C4-2B (cell line): ENCODE measurements at regions not wholly inside any gene's neighbourhood (a gene's known extent, or its start where the extent isn't known, plus 50 kb on each side); places are given as distances from the start of the nearest gene placed in this dataset.

Experiments used
- H3K27ac ChIP-seq: fragments of 450-650 bp; 2 replicates; pipeline ENCODE4 v1.5.1; 2017
- ZFX ChIP-seq: fragments of 450-650 bp; IDR thresholded peaks from 2 replicates; pipeline ENCODE4 v1.6.1; 2017
- TF ChIP-seq, protein P1 (sequence below): fragments of 450-650 bp; conservative IDR thresholded peaks from 2 replicates; pipeline ENCODE4 v1.5.1; 2017; ENCODE audit warnings: mild to moderate bottlenecking

DNA sequence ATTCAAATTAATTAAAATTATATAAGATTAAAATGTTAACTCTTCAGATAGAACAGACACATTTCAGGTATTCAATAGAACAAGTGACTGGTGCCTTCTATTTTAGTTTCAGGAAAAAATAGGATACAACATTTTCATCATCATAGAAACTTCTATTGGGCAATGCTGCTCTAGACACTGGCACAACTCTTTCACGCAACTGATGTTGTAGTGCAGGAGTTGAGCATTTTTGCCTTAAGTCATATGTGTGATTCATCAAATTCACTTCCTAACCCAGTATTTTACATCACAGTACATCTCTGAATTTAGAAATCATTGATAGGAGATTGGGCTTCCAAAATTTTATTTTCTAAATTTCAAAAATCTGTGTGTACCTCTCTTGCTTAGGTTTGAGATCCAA lies 215.4 kb upstream of the DIO2 start:
- no peak for TF ChIP-seq ZFX
- TF ChIP-seq, protein P1, sequence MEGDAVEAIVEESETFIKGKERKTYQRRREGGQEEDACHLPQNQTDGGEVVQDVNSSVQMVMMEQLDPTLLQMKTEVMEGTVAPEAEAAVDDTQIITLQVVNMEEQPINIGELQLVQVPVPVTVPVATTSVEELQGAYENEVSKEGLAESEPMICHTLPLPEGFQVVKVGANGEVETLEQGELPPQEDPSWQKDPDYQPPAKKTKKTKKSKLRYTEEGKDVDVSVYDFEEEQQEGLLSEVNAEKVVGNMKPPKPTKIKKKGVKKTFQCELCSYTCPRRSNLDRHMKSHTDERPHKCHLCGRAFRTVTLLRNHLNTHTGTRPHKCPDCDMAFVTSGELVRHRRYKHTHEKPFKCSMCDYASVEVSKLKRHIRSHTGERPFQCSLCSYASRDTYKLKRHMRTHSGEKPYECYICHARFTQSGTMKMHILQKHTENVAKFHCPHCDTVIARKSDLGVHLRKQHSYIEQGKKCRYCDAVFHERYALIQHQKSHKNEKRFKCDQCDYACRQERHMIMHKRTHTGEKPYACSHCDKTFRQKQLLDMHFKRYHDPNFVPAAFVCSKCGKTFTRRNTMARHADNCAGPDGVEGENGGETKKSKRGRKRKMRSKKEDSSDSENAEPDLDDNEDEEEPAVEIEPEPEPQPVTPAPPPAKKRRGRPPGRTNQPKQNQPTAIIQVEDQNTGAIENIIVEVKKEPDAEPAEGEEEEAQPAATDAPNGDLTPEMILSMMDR: no peak
- H3K27ac ChIP-seq: no peak overlapping the region

DNA sequence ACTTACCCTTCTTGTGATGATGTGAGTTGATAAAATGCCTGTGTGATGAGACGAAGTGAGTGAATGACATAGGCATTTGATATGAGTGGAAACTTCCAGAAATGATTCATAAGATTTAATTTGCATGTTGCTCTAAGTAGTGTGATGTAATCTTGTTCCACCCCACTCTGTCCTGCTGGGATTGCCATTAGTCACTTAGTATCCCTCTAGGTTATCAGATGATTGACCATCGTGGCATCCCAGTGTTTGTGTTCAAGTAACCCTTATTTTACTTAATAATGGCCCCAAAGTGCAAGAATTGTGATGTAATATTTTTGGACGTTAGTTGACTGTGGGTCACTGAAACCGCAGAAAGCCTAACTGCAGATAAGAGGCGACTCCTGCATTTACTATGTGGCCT lies 214.4 kb upstream of the DIO2 start:
- no peak overlapping the region for H3K27ac ChIP-seq
- no peak for TF ChIP-seq ZFX
- TF ChIP-seq, protein P1: no peak

DNA sequence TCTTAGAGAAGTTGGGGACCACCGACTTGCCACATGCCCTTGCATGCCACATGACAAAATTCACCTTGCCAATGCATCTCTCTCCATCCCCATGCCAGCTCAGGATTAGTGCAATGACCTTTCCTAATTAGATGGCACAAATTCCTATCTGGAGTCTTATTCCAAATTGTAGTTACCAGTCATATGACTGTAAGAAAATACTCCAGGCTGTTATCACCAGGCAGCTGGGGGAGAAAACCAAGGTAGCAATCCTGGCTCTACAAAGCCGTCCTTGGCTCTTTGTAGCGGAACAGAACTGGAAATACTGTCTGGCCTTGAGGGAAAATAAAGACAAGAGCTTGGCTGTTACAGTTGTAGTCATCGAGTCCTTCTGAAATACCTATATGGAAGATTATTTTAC lies 208.5 kb upstream of the DIO2 start:
- no peak for TF ChIP-seq ZFX
- TF ChIP-seq, protein P1: no peak
- no peak overlapping the region for H3K27ac ChIP-seq

DNA sequence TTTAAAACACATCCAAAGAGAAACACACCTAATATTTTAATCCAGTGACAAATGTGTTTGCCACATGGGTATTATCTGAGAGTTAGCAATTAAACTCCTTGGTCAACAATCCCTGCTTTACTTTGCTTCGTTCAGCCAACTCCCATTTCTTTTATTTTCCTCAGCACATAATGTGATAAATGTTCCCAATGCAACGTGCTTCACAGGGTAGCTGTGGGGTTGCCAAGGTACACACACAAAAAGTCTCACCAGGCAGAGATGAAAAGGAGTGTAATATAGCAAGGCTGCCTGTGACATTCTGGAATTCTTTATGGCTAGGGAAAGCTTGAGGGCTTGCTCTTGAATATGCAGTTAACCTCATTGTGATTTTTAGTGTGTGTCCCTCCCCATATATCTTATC lies 208.0 kb upstream of the DIO2 start:
- H3K27ac ChIP-seq: no peak overlapping the region
- TF ChIP-seq ZFX: no peak
- TF ChIP-seq, protein P1: no peak

DNA sequence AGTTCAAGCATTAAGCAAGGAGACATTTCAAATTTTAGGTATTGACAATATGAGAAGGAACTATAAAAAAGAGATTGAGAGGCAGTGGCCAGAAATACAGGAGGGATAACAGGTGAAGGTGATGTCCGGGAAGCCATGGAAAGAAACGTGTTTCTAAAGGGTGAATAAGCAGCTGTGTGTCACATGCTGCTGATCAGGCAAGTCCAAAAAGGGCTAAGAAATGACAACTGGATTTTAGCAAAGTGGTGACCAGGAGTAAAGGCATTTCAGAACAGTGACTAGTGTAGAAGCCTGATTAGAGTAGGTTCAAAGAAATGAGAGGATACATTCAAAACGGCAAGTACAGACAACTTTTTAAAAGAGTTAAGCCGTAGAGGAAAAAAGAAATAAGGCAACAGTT lies 204.3 kb upstream of the DIO2 start:
- TF ChIP-seq, protein P1: no peak
- no peak for TF ChIP-seq ZFX
- H3K27ac ChIP-seq: no peak overlapping the region

DNA sequence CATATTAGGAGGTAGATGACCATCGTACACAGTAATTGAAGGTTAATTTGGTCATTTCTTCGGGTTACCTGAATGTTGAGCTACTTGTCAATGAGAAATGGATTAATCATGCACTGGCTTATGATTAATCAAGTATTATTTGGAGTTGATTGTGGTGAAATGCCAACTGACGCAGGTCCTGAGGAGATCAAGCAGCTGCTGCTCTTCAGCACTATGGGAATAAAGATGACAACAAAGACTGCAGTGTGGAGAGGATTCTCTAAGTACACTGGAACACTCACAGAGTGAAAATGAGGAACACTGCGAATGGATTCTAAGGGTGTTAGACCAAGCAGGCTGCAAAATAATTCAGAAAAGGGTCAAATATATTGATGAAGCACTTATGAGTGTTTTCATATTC lies 202.8 kb upstream of the DIO2 start:
- TF ChIP-seq, protein P1: no peak
- TF ChIP-seq ZFX: no peak
- no peak overlapping the region for H3K27ac ChIP-seq

DNA sequence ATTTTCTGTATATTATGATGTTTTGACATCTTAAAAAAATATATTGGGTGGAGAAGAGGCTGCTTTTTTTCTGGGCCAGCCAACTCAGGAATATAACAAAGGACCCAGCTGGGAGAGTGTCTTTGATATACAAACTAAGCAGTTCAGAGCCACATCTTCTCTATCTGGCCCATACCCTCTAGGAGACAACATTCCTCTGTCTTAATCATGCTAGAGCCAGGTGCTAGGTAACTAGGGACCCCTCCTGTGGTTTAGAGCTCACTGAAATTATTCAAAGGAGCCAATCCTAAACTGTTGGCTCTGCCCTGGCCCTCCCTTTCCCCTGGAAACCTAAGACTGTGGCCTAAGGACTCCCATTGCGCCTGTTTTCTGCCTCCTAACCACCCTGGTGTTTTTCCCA lies 193.1 kb upstream of the DIO2 start:
- no peak overlapping the region for H3K27ac ChIP-seq
- no peak for TF ChIP-seq ZFX
- TF ChIP-seq, protein P1: no peak
